Fibroblast of pulmonary artery (primary cell): ENCODE measurements at regions not wholly inside any gene's neighbourhood (a gene's known extent, or its start where the extent isn't known, plus 50 kb on each side); places are given as distances from the start of the nearest gene placed in this dataset.

Experiments
- DNase-seq: peaks from one replicate; pipeline ENCODE4 v3.0.0-alpha.2; 2010; ENCODE audit warnings: low read depth
- H3K4me3 ChIP-seq: replicated peaks from 2 replicates; pipeline ENCODE4 v1.5.1; 2011; ENCODE audit warnings: low read depth, mild to moderate bottlenecking, control low read depth, low read length, moderate library complexity
- CTCF ChIP-seq: IDR thresholded peaks from 2 replicates; pipeline ENCODE4 v1.5.1; 2011; ENCODE audit warnings: mild to moderate bottlenecking, control low read depth, low read length, inconsistent platforms; ENCODE audit errors: missing control alignments

- no peak for TF ChIP-seq CTCF
- no peak overlapping the region for H3K4me3 ChIP-seq
- DNase-seq = no peak
Measured at GRCh38 chr5:114060866-114061265, 301.0 kb upstream of the KCNN2 start.

- DNase-seq = no peak
- H3K4me3 ChIP-seq = no peak overlapping the region
- no peak for TF ChIP-seq CTCF
Measured at GRCh38 chr5:114062932-114063867, 298.7 kb upstream of the KCNN2 start.

- no peak overlapping the region for H3K4me3 ChIP-seq
- no peak for TF ChIP-seq CTCF
- no peak for DNase-seq
Measured at GRCh38 chr5:114065912-114066311, 296.0 kb upstream of the KCNN2 start.

GRCh38 chr5:114070093-114070722 lies 291.7 kb upstream of the KCNN2 start:
- no peak for DNase-seq
- no peak overlapping the region for H3K4me3 ChIP-seq
- no peak for TF ChIP-seq CTCF

GRCh38 chr5:114089259-114089658 lies 272.6 kb upstream of the KCNN2 start:
- DNase-seq = no peak
- no peak for TF ChIP-seq CTCF

GRCh38 chr5:114097570-114097969 lies 264.3 kb upstream of the KCNN2 start:
- H3K4me3 ChIP-seq = no peak overlapping the region
- no peak for DNase-seq
- no peak for TF ChIP-seq CTCF

More at GRCh38 chr5:114089259-114089658, 272.6 kb upstream of the KCNN2 start:
- no peak overlapping the region for H3K4me3 ChIP-seq

GRCh38 chr5:114099161-114099560 lies 262.7 kb upstream of the KCNN2 start:
- DNase-seq = no peak
- H3K4me3 ChIP-seq = no peak overlapping the region
- no peak for TF ChIP-seq CTCF
